ENCODE measurements at regions not wholly inside any gene's neighbourhood (a gene's known extent, or its start where the extent isn't known, plus 50 kb on each side); places are given as distances from the start of the nearest gene placed in this dataset.
"Not testable (repeated sequence)": the region's sequence is repeated elsewhere in the genome, so short reads cannot be mapped to it uniquely, and the experiment has no call there.

GRCh38 chr6:137279279-137279678 lies 60.1 kb upstream of the IFNGR1 start:
- H3K27me3 Mint-ChIP-seq (ENCODE audit: low read depth in 3 of 3); H3K4me1 Mint-ChIP-seq; DNase-seq: not testable (repeated sequence)

GRCh38 chr6:137277971-137278637 lies 58.9 kb upstream of the IFNGR1 start:
- Mint-ChIP-seq H3K4me1 (peaks cover 5 to 7% of the 10 kb centered on the region in 2 donors), H3K4me3 (no peak overlapping the region), H3K27me3 (ENCODE audit: low read depth in 3 of 3) (peaks cover 2 to 7% (median 4%) of the 10 kb centered on the region in 3 donors), H3K9me3 (no peaks in the 10 kb centered on the region), H3K27ac (no peak overlapping the region), H3K36me3 (no peaks in the 10 kb centered on the region)
- no peak for DNase-seq

More at GRCh38 chr6:137279279-137279678, 60.1 kb upstream of the IFNGR1 start:
- not testable (repeated sequence) for H3K9me3 Mint-ChIP-seq, H3K27ac Mint-ChIP-seq, H3K4me3 Mint-ChIP-seq, H3K36me3 Mint-ChIP-seq

GRCh38 chr6:137272403-137272802 lies 53.2 kb upstream of the IFNGR1 start:
- no peak for DNase-seq
- Mint-ChIP-seq H3K27me3 (ENCODE audit: low read depth in 3 of 3) (peaks cover 0 to 7% (median 2%) of the 10 kb centered on the region in 3 donors), H3K4me1 (peaks cover 30 to 39% of the 10 kb centered on the region in 2 donors), H3K9me3 (peaks cover 0 to 1% (median 0%) of the 10 kb centered on the region in 6 donors), H3K36me3 (peaks cover 0 to 3% (median 0%) of the 10 kb centered on the region in 3 donors), H3K4me3 (no peak overlapping the region), H3K27ac (peak overlapping the region in 1 of 6 donors; percentile 53)

- H3K27me3 Mint-ChIP-seq (ENCODE audit: low read depth in 3 of 3) = peaks cover 0 to 7% (median 2%) of the 10 kb centered on the region in 3 donors
- peak overlapping the region in 2 of 6 donors; percentile 72 to 78 for H3K27ac Mint-ChIP-seq
- peaks cover 35 to 43% of the 10 kb centered on the region in 2 donors for H3K4me1 Mint-ChIP-seq
- peaks cover 0 to 1% (median 0%) of the 10 kb centered on the region in 6 donors for H3K9me3 Mint-ChIP-seq
- peak overlapping the region in 1 of 5 donors; percentile 35 for H3K4me3 Mint-ChIP-seq
- peak in 2 of 3 donors; percentile 41 to 44 for DNase-seq
- peaks cover 0 to 3% (median 0%) of the 10 kb centered on the region in 3 donors for H3K36me3 Mint-ChIP-seq
Measured at GRCh38 chr6:137271245-137272183, 52.3 kb upstream of the IFNGR1 start.

- Mint-ChIP-seq H3K27ac (peak overlapping the region; percentile 69 to 95 (median 83)), H3K9me3 (peaks cover 0 to 1% (median 0%) of the 10 kb centered on the region in 6 donors), H3K4me3 (peak overlapping the region; percentile 40 to 65 (median 61)), H3K27me3 (ENCODE audit: low read depth in 3 of 3) (peaks cover 0 to 7% (median 4%) of the 10 kb centered on the region in 3 donors), H3K36me3 (peaks cover 0 to 8% (median 0%) of the 10 kb centered on the region in 3 donors), H3K4me1 (peaks cover 42 to 53% of the 10 kb centered on the region in 2 donors)
- no peak for DNase-seq
Measured at GRCh38 chr6:137269803-137270202, 50.6 kb upstream of the IFNGR1 start.

GRCh38 chr6:137269347-137269746 lies 50.2 kb upstream of the IFNGR1 start:
- peaks cover 42 to 53% of the 10 kb centered on the region in 2 donors for H3K4me1 Mint-ChIP-seq
- H3K36me3 Mint-ChIP-seq = peaks cover 0 to 8% (median 0%) of the 10 kb centered on the region in 3 donors
- H3K27ac Mint-ChIP-seq = peak overlapping the region; percentile 69 to 95 (median 83)
- peak; percentile 53 to 71 (median 70) for DNase-seq
- H3K27me3 Mint-ChIP-seq (ENCODE audit: low read depth in 3 of 3) = peaks cover 0 to 7% (median 4%) of the 10 kb centered on the region in 3 donors
- peaks cover 0 to 1% (median 0%) of the 10 kb centered on the region in 6 donors for H3K9me3 Mint-ChIP-seq
- H3K4me3 Mint-ChIP-seq = peak overlapping the region; percentile 40 to 65 (median 61)
